ENCODE measurements at regions not wholly inside any gene's neighbourhood (a gene's known extent, or its start where the extent isn't known, plus 50 kb on each side); places are given as distances from the start of the nearest gene placed in this dataset.

DNA sequence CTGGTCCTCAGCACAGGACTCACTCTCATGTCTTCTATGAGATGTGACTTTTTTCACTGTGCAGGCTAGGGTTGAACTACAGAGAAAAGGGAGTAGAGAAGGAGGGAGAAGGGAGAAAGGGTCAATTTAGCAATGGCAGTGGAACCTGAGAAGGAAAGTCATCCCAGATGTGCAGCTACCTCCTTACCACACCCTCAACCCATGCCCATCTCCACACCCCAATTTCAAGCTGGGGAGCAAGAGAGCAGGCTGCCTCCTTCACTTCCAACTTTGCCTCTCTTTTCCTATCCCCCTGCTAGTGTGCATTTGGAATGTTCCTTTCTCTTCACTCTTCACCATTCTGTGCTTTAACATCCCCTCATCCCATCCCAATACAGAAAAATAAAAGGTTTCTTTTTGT is 163.5 kb upstream of the MAP3K1 start:
- ChIA-PET POLR2A (no interaction called here), CTCF (no interaction called here)
- TF ChIP-seq, protein P1, sequence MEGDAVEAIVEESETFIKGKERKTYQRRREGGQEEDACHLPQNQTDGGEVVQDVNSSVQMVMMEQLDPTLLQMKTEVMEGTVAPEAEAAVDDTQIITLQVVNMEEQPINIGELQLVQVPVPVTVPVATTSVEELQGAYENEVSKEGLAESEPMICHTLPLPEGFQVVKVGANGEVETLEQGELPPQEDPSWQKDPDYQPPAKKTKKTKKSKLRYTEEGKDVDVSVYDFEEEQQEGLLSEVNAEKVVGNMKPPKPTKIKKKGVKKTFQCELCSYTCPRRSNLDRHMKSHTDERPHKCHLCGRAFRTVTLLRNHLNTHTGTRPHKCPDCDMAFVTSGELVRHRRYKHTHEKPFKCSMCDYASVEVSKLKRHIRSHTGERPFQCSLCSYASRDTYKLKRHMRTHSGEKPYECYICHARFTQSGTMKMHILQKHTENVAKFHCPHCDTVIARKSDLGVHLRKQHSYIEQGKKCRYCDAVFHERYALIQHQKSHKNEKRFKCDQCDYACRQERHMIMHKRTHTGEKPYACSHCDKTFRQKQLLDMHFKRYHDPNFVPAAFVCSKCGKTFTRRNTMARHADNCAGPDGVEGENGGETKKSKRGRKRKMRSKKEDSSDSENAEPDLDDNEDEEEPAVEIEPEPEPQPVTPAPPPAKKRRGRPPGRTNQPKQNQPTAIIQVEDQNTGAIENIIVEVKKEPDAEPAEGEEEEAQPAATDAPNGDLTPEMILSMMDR (IDR thresholded peaks at IDR 0.05; ENCODE audit: control extremely low read depth, extremely low read depth, low read depth, missing control alignments) = no peak
- no peak for DNase-seq (ENCODE audit: extremely low spot score)

DNA sequence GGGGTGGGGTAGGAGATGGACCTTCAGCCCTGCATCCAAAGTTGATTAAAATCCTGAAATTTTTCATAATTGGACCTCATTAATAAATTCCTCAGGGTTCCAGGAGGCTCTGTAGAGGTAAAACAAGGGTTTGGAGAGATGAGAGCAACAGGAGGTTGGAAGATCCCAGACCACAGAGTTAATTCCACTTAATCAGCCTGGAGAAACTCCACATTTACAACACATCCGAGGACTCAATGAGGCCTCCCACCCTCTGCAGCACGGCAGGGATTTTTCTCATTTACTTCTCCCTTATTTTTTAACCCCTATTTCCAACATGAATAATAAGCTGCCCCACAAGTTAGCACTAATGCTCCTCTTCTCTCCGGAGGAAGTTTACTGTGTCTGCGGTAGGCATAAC is 165.0 kb upstream of the MAP3K1 start:
- POLR2A ChIA-PET = no interaction called here
- TF ChIP-seq, protein P1 (IDR thresholded peaks at IDR 0.05; ENCODE audit: control extremely low read depth, extremely low read depth, low read depth, missing control alignments) = no peak
- CTCF ChIA-PET = no interaction called here
- no peak for DNase-seq (ENCODE audit: extremely low spot score)

DNA sequence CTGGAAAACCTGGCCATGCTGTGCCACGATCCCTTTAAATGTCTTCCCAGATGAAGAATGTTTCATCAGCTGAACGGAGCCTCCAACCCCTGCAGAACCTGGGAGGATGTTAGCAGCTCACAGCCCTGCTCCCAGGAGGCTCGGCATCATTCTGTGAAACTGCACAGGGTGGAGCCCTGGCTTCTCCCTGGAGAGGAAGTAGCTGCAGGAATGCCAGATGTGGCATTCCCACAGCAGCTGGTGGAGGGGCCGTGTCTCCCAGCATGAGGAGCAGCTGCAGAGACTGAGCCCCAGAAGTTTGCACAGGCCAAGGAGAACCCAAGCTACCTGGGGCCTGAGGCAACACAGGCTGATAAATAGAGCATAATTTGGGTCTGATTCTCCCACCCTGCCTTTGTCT is 165.8 kb upstream of the MAP3K1 start:
- no peak for DNase-seq (ENCODE audit: extremely low spot score)
- CTCF ChIA-PET = interaction anchor here (1.0 to 1.1 kb wide), 2 partner anchors 15 to 79 kb away, joined by 3 read pairs; no protein-coding TSS in a partner anchor
- POLR2A ChIA-PET = interaction anchor here (0.6 kb wide), 1 partner anchor 60 kb away, joined by 3 read pairs; no protein-coding TSS in a partner anchor
- TF ChIP-seq, protein P1 (IDR thresholded peaks at IDR 0.05; ENCODE audit: control extremely low read depth, extremely low read depth, low read depth, missing control alignments) = no peak

GRCh38 chr5:56648460-56649034 is 166.8 kb upstream of the MAP3K1 start:
- no peak for DNase-seq (ENCODE audit: extremely low spot score)
- TF ChIP-seq, protein P1 (IDR thresholded peaks at IDR 0.05; ENCODE audit: control extremely low read depth, extremely low read depth, low read depth, missing control alignments) = no peak
- ChIA-PET CTCF (no interaction called here), POLR2A (no interaction called here)

DNA sequence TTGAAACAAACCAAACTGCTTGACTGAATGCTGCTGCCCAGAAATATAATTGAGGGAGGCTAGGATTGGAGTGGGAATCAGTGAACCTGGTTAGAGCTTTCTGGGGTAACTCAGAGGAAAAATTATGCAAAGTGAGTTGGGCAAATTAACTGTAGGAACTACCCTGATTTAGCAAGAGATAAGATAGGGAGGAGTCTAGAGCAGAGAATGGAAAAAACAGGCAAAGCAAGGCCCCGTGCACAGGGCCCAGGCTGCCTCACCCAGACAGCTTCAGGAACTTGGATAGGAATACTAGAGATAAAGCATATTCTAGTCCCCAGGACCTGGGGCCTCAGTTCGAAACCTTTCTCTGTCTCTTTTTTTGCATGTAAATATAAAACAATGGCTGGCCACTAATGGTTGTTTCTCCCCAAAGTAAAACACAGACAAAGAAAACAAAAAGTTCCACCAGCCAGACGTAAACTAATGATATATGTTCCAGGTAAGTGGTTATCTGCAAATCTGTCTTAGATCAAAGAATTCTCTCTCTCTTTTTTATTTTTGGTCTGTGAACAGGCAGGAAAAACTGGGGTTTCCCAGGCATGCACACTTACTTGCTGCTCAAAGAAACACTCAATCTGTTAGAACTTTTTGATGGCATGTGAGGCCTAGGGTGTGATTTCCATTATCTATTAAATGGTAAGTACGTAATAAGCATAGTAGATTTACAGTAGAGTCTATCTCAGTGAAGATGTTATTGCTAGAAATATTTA is 168.1 kb upstream of the MAP3K1 start:
- no peak for DNase-seq (ENCODE audit: extremely low spot score)
- TF ChIP-seq, protein P1 (IDR thresholded peaks at IDR 0.05; ENCODE audit: control extremely low read depth, extremely low read depth, low read depth, missing control alignments) = no peak

DNA sequence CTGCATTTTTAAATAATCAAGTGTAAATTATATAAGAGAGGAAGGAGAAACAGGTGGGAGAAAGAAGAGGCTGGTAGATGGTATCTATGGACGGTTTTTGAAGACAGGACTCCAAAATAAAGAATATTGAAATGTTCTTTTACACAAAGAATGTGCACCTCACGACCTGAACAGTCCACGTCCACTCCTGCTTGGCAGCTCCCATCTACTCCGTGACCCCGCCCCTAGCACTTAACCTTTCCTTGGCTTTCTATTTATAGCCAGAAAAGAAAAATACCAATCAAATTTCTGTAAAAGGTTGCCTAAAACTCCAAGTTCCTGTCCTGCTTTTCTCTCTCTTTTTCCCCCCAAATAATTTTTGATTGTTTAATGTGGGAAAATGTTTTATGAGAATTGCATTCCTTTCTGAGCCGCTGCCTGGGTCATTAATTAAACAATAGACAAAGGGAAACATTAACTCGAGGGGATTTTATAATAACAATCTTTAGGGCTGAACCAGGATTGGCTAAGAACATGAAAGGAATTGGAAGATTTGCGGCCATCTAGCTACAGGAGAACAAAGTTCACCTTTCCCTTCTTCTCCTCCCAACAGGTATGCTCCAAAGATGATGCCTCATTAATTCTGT is 173.6 kb upstream of the MAP3K1 start:
- POLR2A ChIA-PET = no interaction called here
- TF ChIP-seq, protein P1 (IDR thresholded peaks at IDR 0.05; ENCODE audit: control extremely low read depth, extremely low read depth, low read depth, missing control alignments) = no peak
- CTCF ChIA-PET = no interaction called here
- DNase-seq (ENCODE audit: extremely low spot score) = no peak

More for the DNA sequence above, 168.1 kb upstream of the MAP3K1 start:
- CTCF ChIA-PET = no interaction called here
- POLR2A ChIA-PET = no interaction called here

All from GM10248 (cell line).